MM.1S (cell line): ENCODE measurements at regions not wholly inside any gene's neighbourhood (a gene's known extent, or its start where the extent isn't known, plus 50 kb on each side); places are given as distances from the start of the nearest gene placed in this dataset.

ENCODE experiments used
- DNase-seq: peaks from one replicate; pipeline ENCODE4 v3.0.0-alpha.2; 2015
- H2AFZ ChIP-seq: fragments of 300-600 bp; sonication (generic); 2 replicates; pipeline ENCODE4 v1.6.0; 2016; ENCODE audit warnings: antibody characterized with exemption, low read length
- H3F3A ChIP-seq: fragments of 300-600 bp; sonication (generic); 2 replicates; pipeline ENCODE4 v1.6.1; 2016; ENCODE audit warnings: mild to moderate bottlenecking, antibody characterized with exemption, low read length, moderate library complexity, mixed read lengths; ENCODE audit not compliant: insufficient read depth
- H3K27ac ChIP-seq: fragments of 300-600 bp; sonication (generic); 2 replicates; pipeline ENCODE4 v1.5.1; 2016; ENCODE audit warnings: mild to moderate bottlenecking, low read length
- H3K27me3 ChIP-seq: fragments of 300-600 bp; sonication (generic); replicated peaks from 2 replicates; pipeline ENCODE4 v1.6.0; 2016; ENCODE audit warnings: low read length; ENCODE audit not compliant: insufficient read depth
- H3K36me3 ChIP-seq: fragments of 300-600 bp; sonication (generic); replicated peaks from 2 replicates; pipeline ENCODE4 v1.6.1; 2016; ENCODE audit warnings: mild to moderate bottlenecking, low read length, mixed read lengths; ENCODE audit not compliant: insufficient read depth
- H3K4me1 ChIP-seq: fragments of 300-600 bp; sonication (generic); 2 replicates; pipeline ENCODE4 v1.6.1; 2016; ENCODE audit warnings: low read length, mixed read lengths
- H3K4me2 ChIP-seq: fragments of 300-600 bp; sonication (generic); 2 replicates; pipeline ENCODE4 v1.6.0; 2016; ENCODE audit warnings: low read depth, low read length
- H3K4me3 ChIP-seq: fragments of 300-600 bp; sonication (generic); 2 replicates; pipeline ENCODE4 v1.5.1; 2016; ENCODE audit warnings: low read length, mixed read lengths
- H3K79me2 ChIP-seq: fragments of 300-600 bp; sonication (generic); 2 replicates; pipeline ENCODE4 v1.6.1; 2016; ENCODE audit warnings: mixed run types, low read length, mixed read lengths
- H3K9ac ChIP-seq: fragments of 300-600 bp; sonication (generic); 2 replicates; pipeline ENCODE4 v1.6.1; 2016; ENCODE audit warnings: low read length, mixed read lengths
- H3K9me2 ChIP-seq: fragments of 300-600 bp; sonication (generic); replicated peaks from 2 replicates; pipeline ENCODE4 v1.6.1; 2016; ENCODE audit warnings: mild to moderate bottlenecking, low read length, mixed read lengths; ENCODE audit not compliant: insufficient read depth
- H3K9me3 ChIP-seq: fragments of 300-600 bp; sonication (generic); replicated peaks from 2 replicates; pipeline ENCODE4 v1.6.1; 2016; ENCODE audit warnings: mild to moderate bottlenecking, low read length, mixed read lengths; ENCODE audit not compliant: insufficient read depth
- H4K20me1 ChIP-seq: fragments of 300-600 bp; sonication (generic); 2 replicates; pipeline ENCODE4 v1.6.1; 2016; ENCODE audit warnings: mild to moderate bottlenecking, low read length, moderate library complexity, mixed read lengths; ENCODE audit not compliant: insufficient read depth
- EZH2 ChIP-seq: fragments of 300-600 bp; sonication (generic); optimal IDR thresholded peaks from 2 replicates; pipeline ENCODE3; 2017; ENCODE audit warnings: low read depth, mild to moderate bottlenecking, antibody characterized with exemption, low read length, mixed read lengths
- EZH2phosphoT487 ChIP-seq: fragments of 300-600 bp; sonication (generic); IDR thresholded peaks from 2 replicates; pipeline ENCODE4 v1.6.1; 2018; ENCODE audit warnings: antibody characterized with exemption, low read length
- TF ChIP-seq, protein P1 (sequence below): fragments of 300-600 bp; sonication (generic); IDR thresholded peaks from 2 replicates; pipeline ENCODE4 v1.5.1; 2016; ENCODE audit warnings: antibody characterized with exemption, low read length, mixed read lengths

GRCh38 chr4:187183346-187183745 is 459.7 kb upstream of the FAT1 start:
- no peaks in the 10 kb centered on the region for H3K36me3 ChIP-seq
- no peaks in the 10 kb centered on the region for H4K20me1 ChIP-seq
- no peak overlapping the region for H3K9ac ChIP-seq
- H3K4me3 ChIP-seq, result no peak overlapping the region
- H3K9me2 ChIP-seq, result no peaks in the 10 kb centered on the region
- H2AFZ ChIP-seq, result no peak overlapping the region
- no peaks in the 10 kb centered on the region for H3F3A ChIP-seq
- no peaks in the 10 kb centered on the region for H3K79me2 ChIP-seq
- no peaks in the 10 kb centered on the region for H3K9me3 ChIP-seq
- no peaks in the 10 kb centered on the region for H3K4me1 ChIP-seq
- no peak overlapping the region for H3K27ac ChIP-seq
- TF ChIP-seq EZH2 (no peak), EZH2phosphoT487 (no peak)
- TF ChIP-seq, protein P1, sequence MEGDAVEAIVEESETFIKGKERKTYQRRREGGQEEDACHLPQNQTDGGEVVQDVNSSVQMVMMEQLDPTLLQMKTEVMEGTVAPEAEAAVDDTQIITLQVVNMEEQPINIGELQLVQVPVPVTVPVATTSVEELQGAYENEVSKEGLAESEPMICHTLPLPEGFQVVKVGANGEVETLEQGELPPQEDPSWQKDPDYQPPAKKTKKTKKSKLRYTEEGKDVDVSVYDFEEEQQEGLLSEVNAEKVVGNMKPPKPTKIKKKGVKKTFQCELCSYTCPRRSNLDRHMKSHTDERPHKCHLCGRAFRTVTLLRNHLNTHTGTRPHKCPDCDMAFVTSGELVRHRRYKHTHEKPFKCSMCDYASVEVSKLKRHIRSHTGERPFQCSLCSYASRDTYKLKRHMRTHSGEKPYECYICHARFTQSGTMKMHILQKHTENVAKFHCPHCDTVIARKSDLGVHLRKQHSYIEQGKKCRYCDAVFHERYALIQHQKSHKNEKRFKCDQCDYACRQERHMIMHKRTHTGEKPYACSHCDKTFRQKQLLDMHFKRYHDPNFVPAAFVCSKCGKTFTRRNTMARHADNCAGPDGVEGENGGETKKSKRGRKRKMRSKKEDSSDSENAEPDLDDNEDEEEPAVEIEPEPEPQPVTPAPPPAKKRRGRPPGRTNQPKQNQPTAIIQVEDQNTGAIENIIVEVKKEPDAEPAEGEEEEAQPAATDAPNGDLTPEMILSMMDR, result no peak
- no peak overlapping the region for H3K4me2 ChIP-seq
- no peak for DNase-seq
- H3K27me3 ChIP-seq, result no peaks in the 10 kb centered on the region

DNA sequence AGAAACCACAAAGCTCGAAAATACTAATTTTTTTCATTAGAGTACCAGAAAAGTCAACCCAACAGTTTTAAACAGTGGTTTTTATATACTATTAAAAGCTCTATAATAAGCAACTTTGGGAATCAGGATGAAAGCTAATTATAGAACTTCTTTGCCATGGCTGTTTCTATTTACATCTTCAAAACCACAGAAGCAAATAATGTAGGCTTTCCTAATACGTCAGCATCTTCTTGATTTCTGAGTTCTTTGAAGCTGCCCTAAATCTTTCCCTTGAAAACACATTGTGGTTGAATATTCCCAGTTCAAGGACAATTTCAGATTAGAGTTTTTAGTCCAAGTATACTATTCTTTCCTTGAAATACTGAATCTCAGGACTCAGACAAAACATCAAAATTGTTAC is 460.2 kb upstream of the FAT1 start:
- DNase-seq, result no peak
- no peak for TF ChIP-seq EZH2
- TF ChIP-seq, protein P1, result no peak
- TF ChIP-seq EZH2phosphoT487, result no peak
- H3K4me2 ChIP-seq, result no peak overlapping the region
- H3K79me2 ChIP-seq, result no peaks in the 10 kb centered on the region
- no peaks in the 10 kb centered on the region for H3K9me3 ChIP-seq
- H3K27ac ChIP-seq, result no peak overlapping the region
- no peaks in the 10 kb centered on the region for H3F3A ChIP-seq
- H3K27me3 ChIP-seq, result no peaks in the 10 kb centered on the region
- no peak overlapping the region for H3K9ac ChIP-seq
- no peak overlapping the region for H2AFZ ChIP-seq
- H3K4me1 ChIP-seq, result no peaks in the 10 kb centered on the region
- no peaks in the 10 kb centered on the region for H3K9me2 ChIP-seq
- H3K36me3 ChIP-seq, result no peaks in the 10 kb centered on the region
- H4K20me1 ChIP-seq, result no peaks in the 10 kb centered on the region
- H3K4me3 ChIP-seq, result no peak overlapping the region

- Histone ChIP-seq H3K9me2 (no peaks in the 10 kb centered on the region), H3K4me1 (no peaks in the 10 kb centered on the region), H3K79me2 (no peaks in the 10 kb centered on the region), H3K36me3 (no peaks in the 10 kb centered on the region), H3K27ac (no peak overlapping the region), H3K4me2 (no peak overlapping the region), H3K9ac (no peak overlapping the region), H3K9me3 (no peaks in the 10 kb centered on the region), H2AFZ (no peak overlapping the region), H3K27me3 (no peaks in the 10 kb centered on the region), H3F3A (no peaks in the 10 kb centered on the region), H3K4me3 (no peak overlapping the region), H4K20me1 (no peaks in the 10 kb centered on the region)
- DNase-seq, result no peak
- no peak for TF ChIP-seq EZH2
These were observed 460.9 kb upstream of the FAT1 start for GRCh38 chr4:187184508-187184907.

GRCh38 chr4:187188118-187188517 is 464.5 kb upstream of the FAT1 start:
- Histone ChIP-seq H3K9ac (no peak overlapping the region), H3K4me3 (no peak overlapping the region), H3K4me1 (no peaks in the 10 kb centered on the region), H3K9me2 (no peaks in the 10 kb centered on the region), H3K9me3 (no peaks in the 10 kb centered on the region), H3K4me2 (0 out of 2 replicates have a peak overlapping the region, but pooled peaks have one; percentile 4), H3K27me3 (no peaks in the 10 kb centered on the region), H3K36me3 (no peaks in the 10 kb centered on the region), H3K27ac (no peak overlapping the region), H3K79me2 (no peaks in the 10 kb centered on the region), H3F3A (no peaks in the 10 kb centered on the region), H4K20me1 (no peaks in the 10 kb centered on the region), H2AFZ (no peak overlapping the region)
- peak; percentile 54 for DNase-seq
- TF ChIP-seq, protein P1, result no peak
- no peak for TF ChIP-seq EZH2phosphoT487
- TF ChIP-seq EZH2, result no peak
